ENCODE measurements at regions not wholly inside any gene's neighbourhood (a gene's known extent, or its start where the extent isn't known, plus 50 kb on each side); places are given as distances from the start of the nearest gene placed in this dataset.

- in situ Hi-C loops (cut with MboI; ENCODE audit: low sequenced_read_pairs) = no loop called here
Measured at GRCh38 chr12:75908961-75909605, 122.5 kb downstream of the PHLDA1 start.

GRCh38 chr12:75905922-75906321, 125.7 kb downstream of the PHLDA1 start:
- in situ Hi-C loops (cut with MboI; ENCODE audit: low sequenced_read_pairs) = no loop called here

- in situ Hi-C loops (cut with MboI; ENCODE audit: low sequenced_read_pairs) = no loop called here
Measured at GRCh38 chr12:75900781-75901254, 130.8 kb downstream of the PHLDA1 start.

- in situ Hi-C loops (cut with MboI; ENCODE audit: low sequenced_read_pairs) = no loop called here
Measured at GRCh38 chr12:75900226-75900625, 131.3 kb downstream of the PHLDA1 start.

GRCh38 chr12:75894965-75895754, 136.4 kb downstream of the PHLDA1 start:
- in situ Hi-C loops (cut with MboI; ENCODE audit: low sequenced_read_pairs) = no loop called here

GRCh38 chr12:75893765-75894164, 137.8 kb downstream of the PHLDA1 start:
- in situ Hi-C loops (cut with MboI; ENCODE audit: low sequenced_read_pairs) = no loop called here

- in situ Hi-C loops (cut with MboI; ENCODE audit: low sequenced_read_pairs) = no loop called here
Measured at GRCh38 chr12:75892731-75893408, 138.7 kb downstream of the PHLDA1 start.

- in situ Hi-C loops (cut with MboI; ENCODE audit: low sequenced_read_pairs) = no loop called here
Measured at GRCh38 chr12:75891072-75891471, 140.5 kb downstream of the PHLDA1 start.

- in situ Hi-C loops (cut with MboI; ENCODE audit: low sequenced_read_pairs) = no loop called here
Measured at GRCh38 chr12:75890660-75891059, 140.9 kb downstream of the PHLDA1 start.

- in situ Hi-C loops (cut with MboI; ENCODE audit: low sequenced_read_pairs) = no loop called here
Measured at GRCh38 chr12:75890141-75890540, 141.4 kb downstream of the PHLDA1 start.

- in situ Hi-C loops (cut with MboI; ENCODE audit: low sequenced_read_pairs) = no loop called here
Measured at GRCh38 chr12:75888874-75889613, 142.5 kb downstream of the PHLDA1 start.

GRCh38 chr12:75888399-75888798, 143.2 kb downstream of the PHLDA1 start:
- in situ Hi-C loops (cut with MboI; ENCODE audit: low sequenced_read_pairs) = no loop called here

GRCh38 chr12:75887979-75888378, 143.6 kb downstream of the PHLDA1 start:
- in situ Hi-C loops (cut with MboI; ENCODE audit: low sequenced_read_pairs) = no loop called here

GRCh38 chr12:75884465-75884985, 147.1 kb downstream of the PHLDA1 start:
- in situ Hi-C loops (cut with MboI; ENCODE audit: low sequenced_read_pairs) = no loop called here

GRCh38 chr12:75883241-75883640, 148.3 kb downstream of the PHLDA1 start:
- in situ Hi-C loops (cut with MboI; ENCODE audit: low sequenced_read_pairs) = no loop called here

- in situ Hi-C loops (cut with MboI; ENCODE audit: low sequenced_read_pairs) = no loop called here
Measured at GRCh38 chr12:75882421-75882820, 149.2 kb downstream of the PHLDA1 start.

GRCh38 chr12:75881920-75882319, 149.7 kb downstream of the PHLDA1 start:
- in situ Hi-C loops (cut with MboI; ENCODE audit: low sequenced_read_pairs) = no loop called here

GRCh38 chr12:75877763-75878621, 153.6 kb downstream of the PHLDA1 start:
- in situ Hi-C loops (cut with MboI; ENCODE audit: low sequenced_read_pairs) = no loop called here

GRCh38 chr12:75876832-75877762, 154.5 kb downstream of the PHLDA1 start:
- in situ Hi-C loops (cut with MboI; ENCODE audit: low sequenced_read_pairs) = no loop called here
